Activated T-cell treated with anti-CD3 and anti-CD28 coated beads, Interleukin-2, amount 50 U/mL, for 48 hours (primary cell): ENCODE measurements at regions not wholly inside any gene's neighbourhood (a gene's known extent, or its start where the extent isn't known, plus 50 kb on each side); places are given as distances from the start of the nearest gene placed in this dataset.

Source experiments
- DNase-seq, 2 experiments: peaks; one replicate each; pipeline ENCODE4 v3.0.0-alpha.2; 2020

GRCh38 chr9:107694390-107694789 lies 204.8 kb upstream of the KLF4 start:
- no peak for DNase-seq

GRCh38 chr9:107693625-107694326 lies 204.2 kb upstream of the KLF4 start:
- no peak for DNase-seq

GRCh38 chr9:107691664-107692063 lies 202.1 kb upstream of the KLF4 start:
- DNase-seq = no peak

- DNase-seq = no peak
Observed at GRCh38 chr9:107690021-107690420, 200.5 kb upstream of the KLF4 start.

- DNase-seq = no peak
Observed at GRCh38 chr9:107688728-107689127, 199.2 kb upstream of the KLF4 start.

GRCh38 chr9:107685901-107686300 lies 196.3 kb upstream of the KLF4 start:
- no peak for DNase-seq

GRCh38 chr9:107685376-107685775 lies 195.8 kb upstream of the KLF4 start:
- DNase-seq = no peak

- DNase-seq = no peak
Observed at GRCh38 chr9:107684224-107684623, 194.7 kb upstream of the KLF4 start.

GRCh38 chr9:107683566-107683965 lies 194.0 kb upstream of the KLF4 start:
- DNase-seq = no peak

- no peak for DNase-seq
Observed at GRCh38 chr9:107681988-107682387, 192.4 kb upstream of the KLF4 start.

- DNase-seq = no peak
Observed at GRCh38 chr9:107675351-107676259, 186.0 kb upstream of the KLF4 start.

GRCh38 chr9:107674721-107675277 lies 185.2 kb upstream of the KLF4 start:
- no peak for DNase-seq

- no peak for DNase-seq
Observed at GRCh38 chr9:107673861-107674720, 184.5 kb upstream of the KLF4 start.

- DNase-seq = no peak
Observed at GRCh38 chr9:107671588-107671987, 182.0 kb upstream of the KLF4 start.

GRCh38 chr9:107669422-107669821 lies 179.9 kb upstream of the KLF4 start:
- DNase-seq = no peak

GRCh38 chr9:107667231-107668070 lies 177.9 kb upstream of the KLF4 start:
- DNase-seq = no peak

GRCh38 chr9:107665057-107665456 lies 175.5 kb upstream of the KLF4 start:
- no peak for DNase-seq

- DNase-seq = no peak
Observed at GRCh38 chr9:107660976-107661375, 171.4 kb upstream of the KLF4 start.

- DNase-seq = no peak
Observed at GRCh38 chr9:107653263-107653821, 163.8 kb upstream of the KLF4 start.

GRCh38 chr9:107650995-107651394 lies 161.4 kb upstream of the KLF4 start:
- no peak for DNase-seq

GRCh38 chr9:107650321-107650720 lies 160.8 kb upstream of the KLF4 start:
- DNase-seq = no peak
